ENCODE measurements at regions not wholly inside any gene's neighbourhood (a gene's known extent, or its start where the extent isn't known, plus 50 kb on each side); places are given as distances from the start of the nearest gene placed in this dataset.

- Histone ChIP-seq H3K4me1 (ENCODE audit: control insufficient read depth, low read length) (no peaks in the 10 kb centered on the region), H3K9me2 (replicated peaks; ENCODE audit: control insufficient read depth, low read length) (no peaks in the 10 kb centered on the region), H3K27me3 (ENCODE audit: control insufficient read depth, low read length) (peaks cover 23% of the 10 kb centered on the region), H3K79me2 (ENCODE audit: control insufficient read depth, low read length) (no peaks in the 10 kb centered on the region), H4K20me1 (ENCODE audit: control insufficient read depth, insufficient read depth, low read depth, low read length) (no peaks in the 10 kb centered on the region), H3K36me3 (ENCODE audit: control insufficient read depth, low read length) (no peaks in the 10 kb centered on the region), H3F3A (ENCODE audit: control insufficient read depth, insufficient read depth) (no peaks in the 10 kb centered on the region), H3K27ac (ENCODE audit: low read depth, low read length) (no peak overlapping the region), H3K4me3 (ENCODE audit: low read length) (no peak overlapping the region), H3K9me3 (ENCODE audit: control insufficient read depth, insufficient read depth, low read length) (no peaks in the 10 kb centered on the region), H3K4me2 (ENCODE audit: low read length) (no peak overlapping the region)
- TF ChIP-seq CTCF (IDR thresholded peaks at IDR 0.05; ENCODE audit: low read depth, low read length, poor library complexity, severe bottlenecking), result no peak
- TF ChIP-seq EZH2phosphoT487 (IDR thresholded peaks at IDR 0.05; ENCODE audit: borderline replicate concordance, low read length), result no peak
These were observed 57.0 kb downstream of the FAM50B start for GRCh38 chr6:3905945-3906845.

GRCh38 chr6:3906846-3907151, 57.6 kb downstream of the FAM50B start:
- no peaks in the 10 kb centered on the region for H3K9me2 ChIP-seq (replicated peaks; ENCODE audit: control insufficient read depth, low read length)
- no peak overlapping the region for H3K27ac ChIP-seq (ENCODE audit: low read depth, low read length)
- H3K9me3 ChIP-seq (ENCODE audit: control insufficient read depth, insufficient read depth, low read length), result no peaks in the 10 kb centered on the region
- no peak overlapping the region for H3K4me3 ChIP-seq (ENCODE audit: low read length)
- TF ChIP-seq CTCF (IDR thresholded peaks at IDR 0.05; ENCODE audit: low read depth, low read length, poor library complexity, severe bottlenecking), result no peak
- no peak for TF ChIP-seq EZH2phosphoT487 (IDR thresholded peaks at IDR 0.05; ENCODE audit: borderline replicate concordance, low read length)
- no peaks in the 10 kb centered on the region for H3K79me2 ChIP-seq (ENCODE audit: control insufficient read depth, low read length)
- H3K27me3 ChIP-seq (ENCODE audit: control insufficient read depth, low read length), result peaks cover 27% of the 10 kb centered on the region
- no peaks in the 10 kb centered on the region for H3F3A ChIP-seq (ENCODE audit: control insufficient read depth, insufficient read depth)
- no peaks in the 10 kb centered on the region for H3K4me1 ChIP-seq (ENCODE audit: control insufficient read depth, low read length)
- no peaks in the 10 kb centered on the region for H3K36me3 ChIP-seq (ENCODE audit: control insufficient read depth, low read length)
- no peaks in the 10 kb centered on the region for H4K20me1 ChIP-seq (ENCODE audit: control insufficient read depth, insufficient read depth, low read depth, low read length)
- no peak overlapping the region for H3K4me2 ChIP-seq (ENCODE audit: low read length)

GRCh38 chr6:3908223-3908622, 59.0 kb downstream of the FAM50B start:
- H3K4me2 ChIP-seq (ENCODE audit: low read length), result no peak overlapping the region
- no peaks in the 10 kb centered on the region for H3K4me1 ChIP-seq (ENCODE audit: control insufficient read depth, low read length)
- TF ChIP-seq CTCF (IDR thresholded peaks at IDR 0.05; ENCODE audit: low read depth, low read length, poor library complexity, severe bottlenecking), result no peak
- TF ChIP-seq EZH2phosphoT487 (IDR thresholded peaks at IDR 0.05; ENCODE audit: borderline replicate concordance, low read length), result no peak
- H3K9me3 ChIP-seq (ENCODE audit: control insufficient read depth, insufficient read depth, low read length), result no peaks in the 10 kb centered on the region
- H3F3A ChIP-seq (ENCODE audit: control insufficient read depth, insufficient read depth), result no peaks in the 10 kb centered on the region
- H3K36me3 ChIP-seq (ENCODE audit: control insufficient read depth, low read length), result no peaks in the 10 kb centered on the region
- H3K79me2 ChIP-seq (ENCODE audit: control insufficient read depth, low read length), result no peaks in the 10 kb centered on the region
- H3K9me2 ChIP-seq (replicated peaks; ENCODE audit: control insufficient read depth, low read length), result no peaks in the 10 kb centered on the region
- H3K4me3 ChIP-seq (ENCODE audit: low read length), result no peak overlapping the region
- no peaks in the 10 kb centered on the region for H4K20me1 ChIP-seq (ENCODE audit: control insufficient read depth, insufficient read depth, low read depth, low read length)
- no peak overlapping the region for H3K27ac ChIP-seq (ENCODE audit: low read depth, low read length)
- H3K27me3 ChIP-seq (ENCODE audit: control insufficient read depth, low read length), result peaks cover 40% of the 10 kb centered on the region

Data from DOHH2 (cell line).